Ishikawa (cell line): ENCODE measurements at regions not wholly inside any gene's neighbourhood (a gene's known extent, or its start where the extent isn't known, plus 50 kb on each side); places are given as distances from the start of the nearest gene placed in this dataset.

Experiments used
- CEBPB ChIP-seq: IDR thresholded peaks from 2 replicates; pipeline ENCODE4 v1.6.1; 2012
- CREB1 ChIP-seq: IDR thresholded peaks from 2 replicates; pipeline ENCODE4 v1.6.1; 2012; ENCODE audit warnings: low read depth
- EGR1 ChIP-seq: IDR thresholded peaks from 2 replicates; pipeline ENCODE4 v1.6.1; 2012
- EP300 ChIP-seq: IDR thresholded peaks from 2 replicates; pipeline ENCODE4 v1.6.1; 2012; ENCODE audit warnings: borderline replicate concordance
- FOXM1 ChIP-seq: IDR thresholded peaks from 2 replicates; pipeline ENCODE4 v1.6.1; 2012; ENCODE audit warnings: low read depth, borderline replicate concordance
- MAX ChIP-seq: IDR thresholded peaks from 2 replicates; pipeline ENCODE4 v1.6.1; 2012
- NFIC ChIP-seq: IDR thresholded peaks from 2 replicates; pipeline ENCODE4 v1.6.1; 2012
- RAD21 ChIP-seq: IDR thresholded peaks from 2 replicates; pipeline ENCODE4 v1.6.1; 2012; ENCODE audit warnings: low read depth
- TAF1 ChIP-seq: IDR thresholded peaks from 2 replicates; pipeline ENCODE4 v1.6.1; 2012; ENCODE audit warnings: low read depth, mild to moderate bottlenecking
- TCF12 ChIP-seq: IDR thresholded peaks from 2 replicates; pipeline ENCODE4 v1.6.1; 2012; ENCODE audit warnings: low read depth
- TEAD4 ChIP-seq: IDR thresholded peaks from 2 replicates; pipeline ENCODE4 v1.6.1; 2012
- USF1 ChIP-seq: IDR thresholded peaks from 2 replicates; pipeline ENCODE4 v1.6.1; 2012
- YY1 ChIP-seq: IDR thresholded peaks from 2 replicates; pipeline ENCODE4 v1.6.1; 2012; ENCODE audit warnings: low read depth
- ZBTB7A ChIP-seq: IDR thresholded peaks from 2 replicates; pipeline ENCODE4 v1.6.1; 2012; ENCODE audit warnings: low read depth
- TF ChIP-seq, protein P1 (sequence below): IDR thresholded peaks from 2 replicates; pipeline ENCODE4 v1.6.1; 2012; ENCODE audit warnings: low read depth, mild to moderate bottlenecking

- TF ChIP-seq CREB1 = no peak
- no peak for TF ChIP-seq NFIC
- TF ChIP-seq TCF12 = no peak
- no peak for TF ChIP-seq TEAD4
- TF ChIP-seq FOXM1 = no peak
Observed at GRCh38 chr13:79079351-79079839, 326.7 kb downstream of the RBM26 start.

GRCh38 chr13:79075703-79076102 is 330.4 kb downstream of the RBM26 start:
- no peak for TF ChIP-seq CREB1
- no peak for TF ChIP-seq RAD21
- no peak for TF ChIP-seq CEBPB
- no peak for TF ChIP-seq TEAD4
- no peak for TF ChIP-seq USF1
- no peak for TF ChIP-seq YY1
- no peak for TF ChIP-seq NFIC
- TF ChIP-seq ZBTB7A = no peak
- no peak for TF ChIP-seq FOXM1
- TF ChIP-seq, protein P1, sequence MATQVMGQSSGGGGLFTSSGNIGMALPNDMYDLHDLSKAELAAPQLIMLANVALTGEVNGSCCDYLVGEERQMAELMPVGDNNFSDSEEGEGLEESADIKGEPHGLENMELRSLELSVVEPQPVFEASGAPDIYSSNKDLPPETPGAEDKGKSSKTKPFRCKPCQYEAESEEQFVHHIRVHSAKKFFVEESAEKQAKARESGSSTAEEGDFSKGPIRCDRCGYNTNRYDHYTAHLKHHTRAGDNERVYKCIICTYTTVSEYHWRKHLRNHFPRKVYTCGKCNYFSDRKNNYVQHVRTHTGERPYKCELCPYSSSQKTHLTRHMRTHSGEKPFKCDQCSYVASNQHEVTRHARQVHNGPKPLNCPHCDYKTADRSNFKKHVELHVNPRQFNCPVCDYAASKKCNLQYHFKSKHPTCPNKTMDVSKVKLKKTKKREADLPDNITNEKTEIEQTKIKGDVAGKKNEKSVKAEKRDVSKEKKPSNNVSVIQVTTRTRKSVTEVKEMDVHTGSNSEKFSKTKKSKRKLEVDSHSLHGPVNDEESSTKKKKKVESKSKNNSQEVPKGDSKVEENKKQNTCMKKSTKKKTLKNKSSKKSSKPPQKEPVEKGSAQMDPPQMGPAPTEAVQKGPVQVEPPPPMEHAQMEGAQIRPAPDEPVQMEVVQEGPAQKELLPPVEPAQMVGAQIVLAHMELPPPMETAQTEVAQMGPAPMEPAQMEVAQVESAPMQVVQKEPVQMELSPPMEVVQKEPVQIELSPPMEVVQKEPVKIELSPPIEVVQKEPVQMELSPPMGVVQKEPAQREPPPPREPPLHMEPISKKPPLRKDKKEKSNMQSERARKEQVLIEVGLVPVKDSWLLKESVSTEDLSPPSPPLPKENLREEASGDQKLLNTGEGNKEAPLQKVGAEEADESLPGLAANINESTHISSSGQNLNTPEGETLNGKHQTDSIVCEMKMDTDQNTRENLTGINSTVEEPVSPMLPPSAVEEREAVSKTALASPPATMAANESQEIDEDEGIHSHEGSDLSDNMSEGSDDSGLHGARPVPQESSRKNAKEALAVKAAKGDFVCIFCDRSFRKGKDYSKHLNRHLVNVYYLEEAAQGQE = no peak
- TF ChIP-seq MAX = no peak
- no peak for TF ChIP-seq EP300
- TF ChIP-seq EGR1 = no peak
- TF ChIP-seq TAF1 = no peak
- no peak for TF ChIP-seq TCF12

GRCh38 chr13:79070343-79070974 is 335.6 kb downstream of the RBM26 start:
- TF ChIP-seq YY1 = no peak
- no peak for TF ChIP-seq TAF1
- no peak for TF ChIP-seq NFIC
- TF ChIP-seq, protein P1 = no peak
- TF ChIP-seq RAD21 = no peak
- no peak for TF ChIP-seq TCF12
- TF ChIP-seq CEBPB = no peak
- TF ChIP-seq MAX = no peak
- no peak for TF ChIP-seq FOXM1
- TF ChIP-seq ZBTB7A = no peak
- no peak for TF ChIP-seq TEAD4
- no peak for TF ChIP-seq USF1
- no peak for TF ChIP-seq CREB1
- TF ChIP-seq EP300 = no peak
- no peak for TF ChIP-seq EGR1

DNA sequence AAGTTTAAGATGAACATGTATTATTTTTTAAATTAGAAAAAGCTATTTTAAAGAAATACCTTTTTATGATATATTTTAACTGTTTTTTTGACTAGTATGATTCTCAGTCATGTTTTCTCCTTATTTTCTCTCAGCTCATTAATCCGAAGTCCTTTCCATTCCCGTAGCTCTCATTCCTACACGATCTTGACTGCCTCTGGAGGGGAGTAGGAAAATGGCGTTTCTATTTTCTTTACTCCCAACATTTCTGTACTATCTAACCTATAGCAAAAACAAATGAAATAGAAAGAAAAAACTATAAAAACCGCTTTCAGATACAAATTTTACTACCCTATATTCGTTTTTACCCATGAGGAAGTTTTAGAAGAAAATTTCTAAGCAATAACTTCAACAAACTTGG is 343.8 kb downstream of the RBM26 start:
- TF ChIP-seq, protein P1 = no peak
- no peak for TF ChIP-seq RAD21
- no peak for TF ChIP-seq USF1
- no peak for TF ChIP-seq EP300
- no peak for TF ChIP-seq CREB1
- no peak for TF ChIP-seq YY1
- no peak for TF ChIP-seq TCF12
